K562 (cell line): ENCODE measurements at regions not wholly inside any gene's neighbourhood (a gene's known extent, or its start where the extent isn't known, plus 50 kb on each side); places are given as distances from the start of the nearest gene placed in this dataset.

Source experiments
- ATAC-seq: fragments of 200-7000 bp; cut with Tn5 transposase; 3 replicates; pipeline ENCODE4 v1.9.1; 2020; ENCODE audit warnings: moderate library complexity
- BruUV-seq: library from RNA; stranded (reverse); fragments of 400-500 nt; replicated peaks from 2 replicates; lab custom pipeline; 2021; lab: Mats Ljungman, UMichigan
- CTCF ChIA-PET: fragments of 300-600 bp; formaldehyde crosslinking; extraction: SDS; loops from one replicate; lab custom pipeline; 2021; ENCODE audit warnings: low intra/inter-chr PET ratio; lab: Yijun Ruan, JAX
- POLR2A ChIA-PET: fragments of 300-600, 350-650 bp; sonication (Branson Sonifier 250); formaldehyde crosslinking; extraction: SDS; loops from one replicate; lab custom pipeline; 2021; ENCODE audit warnings: antibody characterized with exemption, inconsistent platforms; lab: Yijun Ruan, JAX
- DNase-seq, 4 experiments: peaks; one replicate each; pipeline versions ENCODE4 v3.0.0 to v3.0.0-alpha.2; 2011 to 2018; ENCODE audit warnings: low spot score in 3 of 4, mixed read lengths in 3 of 4; ENCODE audit errors: extremely low read depth in 1 of 4
- FAIRE-seq: peaks from 2 replicates; lab custom pipeline; 2011; peaks lifted over from hg19 to GRCh38; lab: Jason Lieb, UNC
- H2AFZ ChIP-seq: 2 replicates; pipeline ENCODE4 v1.6.0; 2011; ENCODE audit warnings: low read depth, low read length, control low read depth, inconsistent platforms
- H3K27ac ChIP-seq: fragments of 200-600 bp; 3 replicates; pipeline ENCODE4 v1.8.0; 2011; ENCODE audit warnings: low read depth, mild to moderate bottlenecking, control low read depth, inconsistent platforms, low read length, moderate library complexity, mixed read lengths; ENCODE audit errors: extremely low read depth
- H3K27me3 ChIP-seq, 2 experiments: fragments of 300-600 bp in 1 of 2; 2 replicates in 1 of 2; 3 replicates in 1 of 2; pipeline versions ENCODE4 v1.6.0 to v1.8.0; 2011; ENCODE audit warnings: inconsistent platforms in 2 of 2, low read length in 2 of 2, mild to moderate bottlenecking in 1 of 2, mixed read lengths in 1 of 2, moderate library complexity in 1 of 2; ENCODE audit not compliant: control insufficient read depth in 2 of 2, insufficient read depth in 2 of 2
- H3K36me3 ChIP-seq: fragments of 300-600 bp; 3 replicates; pipeline ENCODE4 v1.8.0; 2011; ENCODE audit warnings: mild to moderate bottlenecking, low read length, inconsistent platforms; ENCODE audit not compliant: control insufficient read depth, insufficient read depth
- H3K4me1 ChIP-seq, 2 experiments: fragments of 200-600 bp in 1 of 2; replicated peaks in 1 of 2; 2 replicates in 1 of 2; 3 replicates in 1 of 2; pipeline versions ENCODE4 v1.5.1 to v1.8.0; 2011; ENCODE audit warnings: inconsistent platforms in 2 of 2, low read length in 2 of 2, mild to moderate bottlenecking in 1 of 2, mixed read lengths in 1 of 2, moderate library complexity in 1 of 2; ENCODE audit not compliant: control insufficient read depth in 2 of 2, insufficient read depth in 2 of 2
- H3K4me2 ChIP-seq: 2 replicates; pipeline ENCODE4 v1.6.1; 2011; ENCODE audit warnings: low read length, control low read depth, inconsistent platforms, mixed read lengths; ENCODE audit not compliant: insufficient read depth
- H3K4me3 ChIP-seq: fragments of 200-600 bp; sonication (generic), shearing (Covaris generic); 2 replicates; pipeline ENCODE4 v1.5.1; 2016; ENCODE audit warnings: control low read depth, inconsistent platforms
- H3K79me2 ChIP-seq: fragments of 200-600 bp; 3 replicates; pipeline ENCODE4 v1.8.0; 2011; ENCODE audit warnings: low read length, inconsistent platforms; ENCODE audit not compliant: control insufficient read depth, insufficient read depth
- H3K9ac ChIP-seq, 2 experiments: 2 replicates each; pipeline versions ENCODE4 v1.6.0 to v1.6.1; 2011; ENCODE audit warnings: low read depth in 2 of 2, low read length in 2 of 2, control low read depth in 1 of 2, inconsistent platforms in 1 of 2, mild to moderate bottlenecking in 1 of 2, mixed read lengths in 1 of 2; ENCODE audit not compliant: insufficient read depth in 1 of 2
- H3K9me1 ChIP-seq: one replicate; pipeline ENCODE4 v1.6.0; 2011; ENCODE audit warnings: inconsistent platforms, mild to moderate bottlenecking, low read length, moderate library complexity; ENCODE audit not compliant: control insufficient read depth, insufficient read depth
- H3K9me3 ChIP-seq: replicated peaks from 2 replicates; pipeline ENCODE4 v1.5.1; 2011; ENCODE audit warnings: low read depth, low read length, inconsistent platforms; ENCODE audit not compliant: control insufficient read depth, insufficient read depth
- H4K20me1 ChIP-seq: replicated peaks from 2 replicates; pipeline ENCODE4 v1.6.1; 2011; ENCODE audit warnings: low read length, inconsistent platforms, mixed read lengths; ENCODE audit not compliant: control insufficient read depth, insufficient read depth
- CAMTA2 ChIP-seq: fragments of 250-450 bp; sonication (Bioruptor Pico); conservative IDR thresholded peaks from 2 replicates; pipeline ENCODE4 v1.5.1; 2022
- GATAD2B ChIP-seq: fragments of 450-650 bp; IDR thresholded peaks from 2 replicates; pipeline ENCODE4 v1.6.1; 2017; ENCODE audit warnings: mild to moderate bottlenecking, borderline replicate concordance
- HCFC1 ChIP-seq: IDR thresholded peaks from 2 replicates; pipeline ENCODE4 v1.6.1; 2012; ENCODE audit warnings: low read depth, low read length, improper control_type of control experiment
- HNRNPK ChIP-seq: fragments of 200-400 bp; formaldehyde crosslinking; IDR thresholded peaks from one replicate; pipeline ENCODE4 v1.6.1; 2018; ENCODE audit warnings: mild to moderate bottlenecking, low read depth, low read length; ENCODE audit not compliant: poor library complexity, severe bottlenecking
- KAT7 ChIP-seq: sonication (generic); formaldehyde crosslinking; IDR thresholded peaks from 2 replicates; pipeline ENCODE4 v1.8.0; 2022; ENCODE audit warnings: missing genetic modification reagents, mild to moderate bottlenecking, borderline replicate concordance
- KLF16 ChIP-seq: IDR thresholded peaks from 2 replicates; pipeline ENCODE4 v1.6.1; 2016; ENCODE audit warnings: antibody characterized with exemption
- LCOR ChIP-seq: sonication (generic); formaldehyde crosslinking; IDR thresholded peaks from 2 replicates; pipeline ENCODE4 v1.8.0; 2022; ENCODE audit warnings: mild to moderate bottlenecking, missing genetic modification reagents
- MAFK ChIP-seq: IDR thresholded peaks from 2 replicates; pipeline ENCODE4 v1.6.1; 2011; ENCODE audit warnings: low read length, improper control_type of control experiment
- MBD2 ChIP-seq: sonication (generic); IDR thresholded peaks from 2 replicates; pipeline ENCODE4 v1.6.1; 2016; ENCODE audit warnings: low read depth, borderline replicate concordance
- MTA3 ChIP-seq: fragments of 450-650 bp; formaldehyde crosslinking; IDR thresholded peaks from 2 replicates; pipeline ENCODE4 v1.6.1; 2017; ENCODE audit warnings: mild to moderate bottlenecking, borderline replicate concordance
- NFATC3 ChIP-seq: fragments of 450-650 bp; IDR thresholded peaks from 2 replicates; pipeline ENCODE4 v1.6.1; 2017; ENCODE audit warnings: mild to moderate bottlenecking
- POLR2B ChIP-seq: fragments of 450-650 bp; IDR thresholded peaks from 2 replicates; pipeline ENCODE4 v1.6.1; 2018; ENCODE audit warnings: low read depth; ENCODE audit not compliant: partially characterized antibody
- RBM15 ChIP-seq: fragments of 200-400 bp; formaldehyde crosslinking; IDR thresholded peaks from 2 replicates; pipeline ENCODE4 v1.6.1; 2018; ENCODE audit warnings: mild to moderate bottlenecking, low read length, moderate library complexity; ENCODE audit not compliant: insufficient read depth
- RCOR1 ChIP-seq, 2 experiments: IDR thresholded peaks; 2 replicates each; pipeline ENCODE4 v1.6.1; 2012; ENCODE audit warnings: low read depth in 2 of 2, low read length in 2 of 2, borderline replicate concordance in 1 of 2, improper control_type of control experiment in 1 of 2
- ZBTB1 ChIP-seq: sonication (generic); formaldehyde crosslinking; IDR thresholded peaks from 2 replicates; pipeline ENCODE4 v1.8.1; 2023; ENCODE audit warnings: missing genetic modification reagents, low read depth, mild to moderate bottlenecking, borderline replicate concordance
- ZNF583 ChIP-seq: fragments of 250-450 bp; sonication (Bioruptor Pico); IDR thresholded peaks from 2 replicates; pipeline ENCODE4 v1.4.0; 2020
- ZNF644 ChIP-seq: fragments of 200-800 bp; sonication (Bioruptor generic); IDR thresholded peaks from 2 replicates; pipeline ENCODE4 v1.6.1; 2016; ENCODE audit warnings: low read depth, missing genetic modification characterization, missing compliant biosample characterization
- WGBS: fragments of 100-300 bp; shearing (Covaris generic); methylation state at CpG from one replicate; pipeline ENCODE4 v1.1.6; 2016; ENCODE audit warnings: low coverage, mixed read lengths; ENCODE audit not compliant: insufficient coverage; ENCODE audit errors: missing lambda C conversion rate; 5-methylcytosine and 5-hydroxymethylcytosine counted together
- in situ Hi-C: fragments of 300-500 bp; cut with MboI; formaldehyde crosslinking; loops from 4 replicates; pipeline ENCODE4 v1.15.0; 2018; ENCODE audit warnings: inconsistent platforms, mixed read lengths
- intact Hi-C: fragments of 100-400 bp; cut with micrococcal nuclease; formaldehyde crosslinking; loops from 2 replicates; pipeline ENCODE4 v1.14.2; 2022

DNA sequence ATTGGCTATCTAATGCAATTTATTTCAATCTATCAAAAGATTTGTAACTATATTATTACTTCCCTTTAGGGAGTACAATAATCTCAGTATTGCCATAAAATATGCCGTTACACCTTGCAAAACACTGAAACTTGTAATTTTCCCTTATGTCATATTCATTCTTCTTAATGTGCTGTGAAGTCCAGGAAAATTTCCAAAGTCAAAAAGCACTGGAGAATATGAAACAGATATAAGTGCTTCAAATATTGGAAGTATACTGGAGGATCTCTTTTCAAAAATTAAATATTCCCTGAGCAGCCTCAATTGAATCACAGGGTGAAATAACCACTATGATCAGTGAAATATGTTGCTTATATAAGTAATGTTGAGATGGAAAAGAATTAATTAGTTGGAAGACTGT lies 356.0 kb downstream of the PPP1R3A start:
- no TSS peak for BruUV-seq
- no peaks in the 10 kb centered on the region for H4K20me1 ChIP-seq
- POLR2A ChIA-PET = no interaction called here
- H3K9ac ChIP-seq = no peak overlapping the region
- no peaks in the 10 kb centered on the region for H3K79me2 ChIP-seq
- H3K27me3 ChIP-seq = no peaks in the 10 kb centered on the region
- in situ Hi-C loops (no loop called here), intact Hi-C loops (no loop called here)
- CTCF ChIA-PET = no interaction called here
- ATAC-seq (no peak), FAIRE-seq (no peak), DNase-seq (no peak)
- no peak overlapping the region for H3K4me2 ChIP-seq
- H3K4me1 ChIP-seq = no peaks in the 10 kb centered on the region
- WGBS = 36% methylated on average over 1 of the region's 1 CpG
- H3K9me1 ChIP-seq = no peaks in the 10 kb centered on the region
- H3K4me3 ChIP-seq = no peak overlapping the region
- no peaks in the 10 kb centered on the region; the same call in none of the 2 replicates for H3K9me3 ChIP-seq
- H2AFZ ChIP-seq = no peak overlapping the region
- no peak for TF ChIP-seq NFATC3
- TF ChIP-seq HCFC1 = no peak
- no peak for TF ChIP-seq ZBTB1 (CRISPR knock-in tag)
- TF ChIP-seq ZNF583 (CRISPR knock-in tag) = no peak
- no peak for TF ChIP-seq ZNF644 (tag)
- TF ChIP-seq MAFK = no peak
- no peak for TF ChIP-seq KLF16
- no peak for TF ChIP-seq CAMTA2
- TF ChIP-seq MTA3 = no peak
- no peak overlapping the region for H3K27ac ChIP-seq
- H3K36me3 ChIP-seq = no peaks in the 10 kb centered on the region

DNA sequence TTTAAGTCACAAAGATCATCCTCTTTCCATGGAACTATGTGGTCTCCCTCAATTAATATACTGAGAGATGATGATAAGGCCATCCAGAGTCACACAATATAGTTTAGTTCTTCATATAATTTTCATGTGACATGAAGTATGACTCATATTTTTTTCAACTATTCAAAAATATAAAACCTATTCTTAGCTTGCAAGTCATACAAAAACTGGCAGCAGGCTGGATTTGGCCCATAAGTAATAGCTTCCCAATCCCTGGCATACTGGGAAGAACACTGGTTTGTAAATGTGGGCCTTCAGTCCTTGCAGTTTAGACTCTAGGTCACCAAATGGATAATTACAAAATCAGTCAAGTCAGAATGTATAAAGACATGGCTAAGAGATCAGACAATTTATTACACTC lies 356.6 kb downstream of the PPP1R3A start:
- POLR2A ChIA-PET = no interaction called here
- H3K4me1 ChIP-seq = no peaks in the 10 kb centered on the region
- in situ Hi-C loops (no loop called here), intact Hi-C loops (no loop called here)
- no peaks in the 10 kb centered on the region for H3K36me3 ChIP-seq
- BruUV-seq = no TSS peak
- H3K9me3 ChIP-seq = no peaks in the 10 kb centered on the region; the same call in none of the 2 replicates
- CTCF ChIA-PET = no interaction called here
- no peaks in the 10 kb centered on the region for H4K20me1 ChIP-seq
- no peak overlapping the region for H3K4me2 ChIP-seq
- H3K4me3 ChIP-seq = no peak overlapping the region
- H2AFZ ChIP-seq = no peak overlapping the region
- ATAC-seq (no peak), FAIRE-seq (no peak), DNase-seq (no peak)
- no peaks in the 10 kb centered on the region for H3K27me3 ChIP-seq
- no peak overlapping the region for H3K9ac ChIP-seq
- H3K27ac ChIP-seq = no peak overlapping the region
- no peaks in the 10 kb centered on the region for H3K79me2 ChIP-seq
- no peaks in the 10 kb centered on the region for H3K9me1 ChIP-seq
- TF ChIP-seq MBD2 (no peak), LCOR (CRISPR knock-in tag) (no peak), HNRNPK (no peak), KAT7 (CRISPR knock-in tag) (no peak), POLR2B (no peak), GATAD2B (no peak), RBM15 (no peak), RCOR1 (IDR thresholded peaks at IDR 0.05; ENCODE audit: borderline replicate concordance in 1 of 2, low read depth in 2 of 2, low read length in 2 of 2) (no peak)
